Tibial artery (tissue), 4 donors: ENCODE measurements at regions not wholly inside any gene's neighbourhood (a gene's known extent, or its start where the extent isn't known, plus 50 kb on each side); places are given as distances from the start of the nearest gene placed in this dataset.
"Not testable (repeated sequence)": the region's sequence is repeated elsewhere in the genome, so short reads cannot be mapped to it uniquely, and the experiment has no call there.

Source experiments
- DNase-seq, 2 donors: peaks; one replicate each; pipeline ENCODE4 v3.0.0-alpha.2; 2019
- H3K27ac ChIP-seq, 2 donors: fragments of 200-600 bp; sonication (generic) in 1 of 2; 1 replicate in 1 of 2; 2 replicates in 1 of 2; pipeline ENCODE4 v1.5.1; 2018 to 2019; ENCODE audit warnings: mild to moderate bottlenecking in 1 of 2
- H3K27me3 ChIP-seq, 2 donors: fragments of 200-600 bp; sonication (generic) in 1 of 2; one replicate each; pipeline versions ENCODE4 v1.5.1 to v1.6.0; 2016 to 2019
- H3K36me3 ChIP-seq, 3 donors: fragments of 200-600 bp; sonication (generic) in 2 of 3; one replicate each; pipeline ENCODE4 v1.5.1; 2016 to 2019; ENCODE audit warnings: mild to moderate bottlenecking in 2 of 3
- H3K4me1 ChIP-seq, 4 donors: fragments of 200-600 bp; sonication (generic) in 2 of 4; 1 replicate in 3 of 4; 2 replicates in 1 of 4; pipeline ENCODE4 v1.5.1; 2016 to 2019
- H3K4me3 ChIP-seq, 2 donors: fragments of 200-600 bp; sonication (generic) in 1 of 2; 1 replicate in 1 of 2; 2 replicates in 1 of 2; pipeline ENCODE4 v1.5.1; 2018 to 2019; ENCODE audit warnings: mild to moderate bottlenecking in 2 of 2
- H3K9me3 ChIP-seq, 3 donors: fragments of 200-600 bp; sonication (generic) in 1 of 3; one replicate each; pipeline ENCODE4 v1.5.1; 2016 to 2019
- intact Hi-C: fragments of 100-400 bp; cut with DNase I; formaldehyde crosslinking; loops from one replicate; pipeline ENCODE4 v1.15.0; 2023; ENCODE audit warnings: low total_unique reads

DNA sequence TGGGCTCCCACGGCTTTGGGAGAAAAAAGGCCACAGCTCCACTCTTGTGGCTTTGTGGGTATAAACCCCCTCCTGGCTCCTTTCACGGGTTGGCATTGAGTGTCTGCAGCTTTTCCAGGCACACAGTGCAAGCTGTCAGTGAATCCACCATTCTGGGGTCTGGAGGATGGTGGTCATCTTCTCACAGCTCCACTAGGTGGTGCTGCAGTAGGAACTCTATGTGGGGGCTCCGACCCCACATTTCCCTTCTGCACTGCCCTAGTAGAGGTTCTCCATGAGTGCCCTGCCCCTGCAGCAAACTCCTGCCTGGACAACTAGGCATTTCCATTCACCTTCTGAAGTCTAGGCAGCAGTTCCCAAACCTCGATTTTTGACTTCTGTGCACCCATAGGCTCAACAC lies 104.5 kb downstream of the ART5 start:
- H3K27me3 ChIP-seq, H3K4me1 ChIP-seq, DNase-seq, H3K4me3 ChIP-seq, H3K27ac ChIP-seq, intact Hi-C loops, H3K36me3 ChIP-seq: not testable (repeated sequence)
- peaks cover 0 to 15% (median 4%) of the 10 kb centered on the region in 3 donors for H3K9me3 ChIP-seq

DNA sequence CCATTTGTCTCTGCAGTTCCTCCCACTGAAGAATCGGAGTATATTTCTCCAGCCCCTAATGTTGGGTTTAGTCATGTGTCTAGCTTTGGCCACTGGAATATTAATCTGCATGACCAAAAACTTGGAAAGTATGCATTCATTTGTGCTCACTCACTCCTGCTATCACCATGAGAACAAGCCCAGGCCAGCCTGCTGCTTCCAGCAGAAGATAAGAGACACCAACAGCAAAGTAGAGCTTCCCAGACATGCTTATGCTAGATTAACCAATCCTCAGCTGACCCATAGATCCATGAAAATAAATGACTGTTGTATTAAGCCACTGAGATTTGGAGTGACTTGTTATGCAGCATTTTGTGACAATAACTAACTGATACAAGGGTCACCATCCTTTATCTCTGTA lies 108.8 kb downstream of the ART5 start:
- intact Hi-C loops, H3K27ac ChIP-seq, H3K4me3 ChIP-seq, H3K4me1 ChIP-seq, H3K9me3 ChIP-seq, H3K27me3 ChIP-seq, DNase-seq, H3K36me3 ChIP-seq: not testable (repeated sequence)

DNA sequence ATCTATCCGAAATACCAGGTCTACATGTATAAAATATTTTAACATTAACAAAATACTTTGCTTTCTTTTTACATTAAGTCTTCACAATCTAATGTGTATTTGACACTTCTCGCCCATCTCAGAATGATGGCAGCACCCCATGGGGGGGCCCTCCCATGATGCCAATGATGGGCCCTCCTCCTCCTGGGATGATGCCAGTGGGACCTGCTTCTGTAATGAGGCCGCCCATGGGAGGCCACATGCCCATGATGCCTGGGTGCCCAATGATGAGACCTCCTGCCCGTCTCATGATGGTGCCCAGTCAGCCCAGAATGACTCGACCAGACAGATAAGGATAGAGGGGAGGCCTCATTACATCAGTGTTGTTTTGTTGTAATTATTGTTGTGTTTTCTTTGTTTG lies 110.5 kb downstream of the ART5 start:
- H3K9me3 ChIP-seq, intact Hi-C loops, DNase-seq, H3K27ac ChIP-seq, H3K36me3 ChIP-seq, H3K4me3 ChIP-seq, H3K4me1 ChIP-seq, H3K27me3 ChIP-seq: not testable (repeated sequence)

- H3K27me3 ChIP-seq, H3K4me3 ChIP-seq, H3K36me3 ChIP-seq, DNase-seq, H3K27ac ChIP-seq, H3K9me3 ChIP-seq, intact Hi-C loops, H3K4me1 ChIP-seq: not testable (repeated sequence)
Measured at GRCh38 chr11:3523567-3523966, 118.2 kb downstream of the ART5 start.

- DNase-seq, H3K27ac ChIP-seq, H3K4me3 ChIP-seq, H3K4me1 ChIP-seq, intact Hi-C loops, H3K36me3 ChIP-seq, H3K27me3 ChIP-seq, H3K9me3 ChIP-seq: not testable (repeated sequence)
Measured at GRCh38 chr11:3520905-3521304, 120.9 kb downstream of the ART5 start.

DNA sequence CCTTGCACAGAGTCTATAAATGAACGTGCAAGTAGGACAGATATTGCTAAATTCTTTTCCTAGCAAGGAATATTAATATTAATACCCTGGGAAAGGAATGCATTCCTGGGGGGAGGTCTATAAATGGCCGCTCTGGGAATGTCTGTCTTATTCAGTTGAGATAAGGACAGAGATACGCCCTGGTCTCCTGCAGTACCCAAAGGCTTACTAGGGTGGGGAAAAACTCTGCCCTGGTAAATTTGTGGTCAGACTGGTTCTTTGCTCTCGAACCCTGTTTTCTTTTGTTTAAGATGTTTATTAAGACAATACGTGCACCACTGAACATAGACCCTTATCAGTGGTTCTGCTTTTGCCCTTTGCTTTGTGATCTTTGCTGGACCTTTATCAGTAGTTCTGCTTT lies 122.0 kb downstream of the ART5 start:
- DNase-seq, H3K4me1 ChIP-seq, H3K27me3 ChIP-seq, intact Hi-C loops, H3K9me3 ChIP-seq, H3K36me3 ChIP-seq, H3K27ac ChIP-seq, H3K4me3 ChIP-seq: not testable (repeated sequence)

- H3K27me3 ChIP-seq, H3K4me3 ChIP-seq, H3K36me3 ChIP-seq, H3K27ac ChIP-seq, H3K9me3 ChIP-seq, H3K4me1 ChIP-seq, DNase-seq, intact Hi-C loops: not testable (repeated sequence)
Measured at GRCh38 chr11:3516934-3517567, 124.7 kb downstream of the ART5 start.

DNA sequence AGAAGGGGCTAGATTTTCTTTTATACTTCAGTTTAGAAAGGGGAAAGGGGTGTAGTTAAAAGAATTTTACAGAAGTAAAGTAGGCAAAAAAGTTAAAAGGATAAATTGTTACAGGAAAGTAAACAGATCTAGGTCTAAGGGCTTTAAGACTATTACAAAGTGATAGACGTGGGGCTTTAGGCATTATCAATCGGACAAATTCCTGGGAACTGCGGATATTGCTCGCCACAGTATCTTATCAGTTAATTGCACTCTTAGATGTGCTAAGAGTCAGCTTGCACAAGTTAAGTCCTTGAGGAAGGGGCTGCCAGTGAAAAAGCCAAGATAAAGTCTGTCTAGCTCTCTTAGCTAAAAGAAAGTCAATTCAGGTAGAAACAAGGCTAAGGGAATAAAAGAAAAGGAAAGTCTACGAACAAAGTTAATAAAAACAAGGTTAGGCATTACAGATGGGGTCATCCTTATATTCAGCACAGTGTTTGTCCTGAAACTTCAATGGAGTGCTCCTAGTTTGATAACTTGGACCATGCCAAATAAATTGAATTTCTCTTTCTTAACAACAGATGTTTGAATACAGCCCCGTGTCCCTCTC lies 125.4 kb downstream of the ART5 start:
- H3K4me1 ChIP-seq, DNase-seq, H3K36me3 ChIP-seq, H3K9me3 ChIP-seq, intact Hi-C loops, H3K27me3 ChIP-seq, H3K4me3 ChIP-seq, H3K27ac ChIP-seq: not testable (repeated sequence)

DNA sequence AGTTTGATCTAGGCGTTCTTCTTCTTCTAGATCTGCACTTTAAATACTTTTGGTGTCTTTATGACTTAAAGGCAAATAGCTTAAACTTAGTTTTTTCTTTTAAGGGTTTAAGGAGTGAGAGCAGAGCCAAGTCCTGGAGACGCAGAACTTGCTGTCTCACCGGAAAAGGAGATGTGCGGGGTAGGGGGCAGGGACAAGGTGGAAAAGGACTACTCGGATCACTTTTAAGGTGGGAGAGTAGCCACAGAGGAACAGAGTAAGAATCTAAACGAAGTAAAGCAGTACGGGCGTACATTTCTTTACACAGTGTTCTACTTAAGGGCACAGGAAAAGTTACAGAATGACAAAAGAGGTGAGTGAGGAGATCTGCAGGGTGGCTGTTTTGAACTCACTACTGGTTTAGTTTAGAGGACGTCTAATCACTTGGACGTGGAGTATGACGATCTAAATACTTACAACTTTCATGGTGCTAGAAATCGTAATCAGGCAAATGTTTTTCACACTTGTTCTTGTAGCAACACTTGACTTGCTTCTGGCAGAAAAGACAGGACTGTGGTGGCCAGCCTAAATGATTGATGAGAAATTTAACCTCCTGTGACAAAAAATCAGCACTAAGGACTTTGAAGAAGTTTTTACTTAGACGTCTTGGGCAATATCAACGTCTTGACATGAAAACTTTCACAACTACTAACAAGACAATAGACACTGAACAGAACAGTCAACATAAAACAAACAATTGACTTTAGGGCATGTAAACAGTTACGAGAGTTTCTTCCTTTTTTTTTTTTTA lies 127.0 kb downstream of the ART5 start:
- H3K27me3 ChIP-seq, H3K27ac ChIP-seq, H3K4me3 ChIP-seq, intact Hi-C loops, H3K36me3 ChIP-seq, DNase-seq, H3K4me1 ChIP-seq, H3K9me3 ChIP-seq: not testable (repeated sequence)

DNA sequence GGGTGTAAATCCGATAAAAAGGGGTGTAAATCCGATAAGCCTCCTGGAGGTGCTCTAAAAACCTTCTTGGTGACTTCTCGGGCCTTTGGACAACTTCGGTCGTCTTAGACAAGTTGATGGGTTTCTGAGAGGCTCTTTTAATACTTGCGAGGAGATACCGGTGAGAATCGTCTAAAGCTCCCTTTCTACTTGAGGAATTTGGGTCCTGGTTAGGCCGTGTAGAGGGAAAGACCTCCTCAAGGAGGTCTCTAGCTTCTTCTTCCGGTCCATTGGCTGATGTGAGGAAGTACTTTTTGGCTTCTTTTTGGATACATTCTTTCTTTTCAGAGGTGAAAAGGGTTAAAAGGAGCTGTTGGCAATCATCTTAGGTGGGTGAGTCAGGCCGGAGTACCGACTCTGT lies 128.5 kb downstream of the ART5 start:
- H3K27ac ChIP-seq, H3K27me3 ChIP-seq, intact Hi-C loops, H3K36me3 ChIP-seq, H3K4me3 ChIP-seq, H3K9me3 ChIP-seq, H3K4me1 ChIP-seq, DNase-seq: not testable (repeated sequence)

- intact Hi-C loops, DNase-seq, H3K27ac ChIP-seq, H3K4me3 ChIP-seq, H3K4me1 ChIP-seq, H3K36me3 ChIP-seq, H3K27me3 ChIP-seq, H3K9me3 ChIP-seq: not testable (repeated sequence)
Measured at GRCh38 chr11:3512751-3513150, 129.0 kb downstream of the ART5 start.

DNA sequence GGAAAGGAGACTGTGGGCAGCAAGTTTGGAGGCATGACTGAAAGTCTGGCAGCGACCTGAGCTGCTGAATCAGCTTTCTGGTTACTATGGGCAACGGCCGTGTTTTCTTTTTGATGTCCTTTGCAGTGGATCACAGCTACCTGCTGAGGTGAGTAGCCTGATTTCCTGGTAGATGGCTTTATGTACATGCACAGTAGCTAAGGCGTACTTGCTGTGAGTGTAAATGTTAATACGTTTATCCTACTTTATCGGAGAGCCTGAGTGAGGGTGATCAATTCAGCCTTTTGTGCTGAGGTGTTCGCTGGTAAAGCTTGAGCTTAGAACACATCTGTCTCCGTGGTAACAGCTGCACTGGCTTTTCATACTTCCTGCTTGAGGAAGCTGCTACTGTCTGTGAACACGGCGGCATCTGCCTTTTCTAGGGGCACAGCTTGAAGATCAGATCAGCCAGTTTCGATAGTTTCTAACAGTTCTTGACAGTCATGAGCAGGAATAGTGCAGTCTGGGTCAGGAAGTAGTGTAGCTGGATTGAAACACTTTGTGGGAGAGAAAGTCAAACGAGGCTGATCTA lies 129.6 kb downstream of the ART5 start:
- H3K36me3 ChIP-seq, H3K4me1 ChIP-seq, intact Hi-C loops, H3K27ac ChIP-seq, H3K27me3 ChIP-seq, H3K9me3 ChIP-seq, DNase-seq, H3K4me3 ChIP-seq: not testable (repeated sequence)

DNA sequence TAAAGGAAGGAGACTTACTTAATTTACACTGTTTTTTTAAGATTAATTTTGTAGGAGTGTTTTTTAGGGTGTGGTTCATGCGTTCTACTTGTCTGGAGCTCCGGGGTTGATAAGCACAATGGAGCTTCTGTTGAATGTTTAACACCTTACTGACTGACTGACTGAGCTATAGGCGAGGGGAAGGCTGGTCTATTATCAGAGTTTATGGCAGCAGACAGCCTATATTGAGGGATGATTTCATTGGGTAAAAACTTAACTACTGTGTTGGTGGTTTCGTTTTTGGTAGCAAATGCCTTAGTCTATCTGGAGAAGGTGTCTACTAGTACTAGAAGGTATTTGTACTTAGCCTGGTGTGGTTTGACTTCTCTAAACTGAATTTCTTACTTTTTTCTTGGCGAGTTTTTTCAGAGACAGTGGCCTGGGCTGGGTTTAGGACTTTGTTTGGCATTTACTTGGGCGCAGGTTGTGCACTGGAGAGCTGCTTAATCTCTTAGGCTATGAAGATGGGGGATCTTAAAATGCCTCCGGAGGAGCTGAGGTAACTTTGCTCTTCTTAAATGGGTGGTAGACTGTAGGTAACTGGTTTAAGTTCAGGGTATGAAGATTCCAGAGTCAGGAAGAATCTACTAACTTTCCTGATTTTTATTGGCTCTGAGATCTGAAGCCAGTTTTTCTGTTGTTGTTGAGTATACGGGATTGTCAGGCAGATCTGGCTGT lies 130.2 kb downstream of the ART5 start:
- intact Hi-C loops, H3K4me1 ChIP-seq, H3K4me3 ChIP-seq, H3K9me3 ChIP-seq, H3K36me3 ChIP-seq, DNase-seq, H3K27ac ChIP-seq, H3K27me3 ChIP-seq: not testable (repeated sequence)

- H3K27me3 ChIP-seq, H3K4me3 ChIP-seq, DNase-seq, H3K9me3 ChIP-seq, H3K27ac ChIP-seq, H3K4me1 ChIP-seq, H3K36me3 ChIP-seq, intact Hi-C loops: not testable (repeated sequence)
Measured at GRCh38 chr11:3509563-3509962, 130.6 kb upstream of the ZNF195 start.
